ENCODE measurements at regions not wholly inside any gene's neighbourhood (a gene's known extent, or its start where the extent isn't known, plus 50 kb on each side); places are given as distances from the start of the nearest gene placed in this dataset.

GRCh38 chr3:869734-870133 lies 223.1 kb upstream of the CNTN6 start:
- H3K27ac ChIP-seq (ENCODE audit: low read depth, low read length) = no peak overlapping the region
- no peak overlapping the region for H3K27ac Mint-ChIP-seq
- H3K27me3 ChIP-seq (ENCODE audit: control insufficient read depth, insufficient read depth, low read length, poor library complexity, severe bottlenecking) = no peaks in the 10 kb centered on the region
- no peaks in the 10 kb centered on the region for H3K36me3 Mint-ChIP-seq (ENCODE audit: low read depth)
- peaks cover 10% of the 10 kb centered on the region for H3K27me3 Mint-ChIP-seq (ENCODE audit: insufficient read depth)
- H3K36me3 ChIP-seq (ENCODE audit: control insufficient read depth, insufficient read depth, low read length) = no peaks in the 10 kb centered on the region
- peaks cover 8% of the 10 kb centered on the region for H3K4me1 Mint-ChIP-seq
- H3K9ac ChIP-seq (ENCODE audit: extremely low read depth, low read length, poor library complexity, severe bottlenecking) = no peak overlapping the region
- no peaks in the 10 kb centered on the region for H3K9me3 Mint-ChIP-seq
- H3K9me3 ChIP-seq (ENCODE audit: control insufficient read depth, low read length) = peaks cover 61% of the 10 kb centered on the region
- WGBS, 2 experiments (ENCODE audit: insufficient coverage in 1 of 2, insufficient read length in 1 of 2) = 20 to 49% methylated on average over 1 to 2 of the region's 2 CpGs
- no peak overlapping the region for H3K4me3 Mint-ChIP-seq
- TF ChIP-seq CTCF (conservative IDR thresholded peaks at IDR 0.05) = no peak
- DNase-seq = no peak
- H3K4me3 ChIP-seq (ENCODE audit: low read length) = no peak overlapping the region
- no peaks in the 10 kb centered on the region for H3K4me1 ChIP-seq (ENCODE audit: control insufficient read depth, insufficient read depth, low read length)

DNA sequence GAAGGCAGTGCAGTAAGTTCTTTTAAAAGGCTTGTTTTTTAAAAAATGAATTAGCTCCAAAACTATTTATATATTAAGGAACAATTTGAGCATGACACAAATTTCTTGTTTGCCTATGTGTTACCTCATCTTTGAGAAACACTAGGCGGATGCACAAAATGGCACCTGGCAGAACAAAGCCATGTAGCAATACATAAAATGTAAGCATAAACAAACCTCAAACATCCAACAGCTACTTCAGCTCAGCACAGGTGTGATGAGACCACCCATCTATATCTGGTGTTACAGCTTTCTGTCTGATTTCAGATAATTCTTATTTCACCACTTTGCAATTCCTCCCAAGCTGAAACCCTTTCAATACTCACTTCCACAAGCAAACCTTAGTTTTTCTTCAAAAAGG lies 221.2 kb upstream of the CNTN6 start:
- H3K4me1 ChIP-seq (ENCODE audit: control insufficient read depth, insufficient read depth, low read length) = no peaks in the 10 kb centered on the region
- Mint-ChIP-seq H3K4me1 (peaks cover 3% of the 10 kb centered on the region), H3K27ac (no peak overlapping the region), H3K4me3 (no peak overlapping the region), H3K36me3 (ENCODE audit: low read depth) (no peaks in the 10 kb centered on the region), H3K27me3 (ENCODE audit: insufficient read depth) (peaks cover 12% of the 10 kb centered on the region), H3K9me3 (peaks cover 1% of the 10 kb centered on the region)
- 100% methylated on average over 1 of the region's 1 CpG; no CpG with 5 or more reads in 1 of the 2 experiments for WGBS, 2 experiments (ENCODE audit: insufficient coverage in 1 of 2, insufficient read length in 1 of 2)
- H3K9ac ChIP-seq (ENCODE audit: extremely low read depth, low read length, poor library complexity, severe bottlenecking) = no peak overlapping the region
- no peaks in the 10 kb centered on the region for H3K36me3 ChIP-seq (ENCODE audit: control insufficient read depth, insufficient read depth, low read length)
- no peak overlapping the region for H3K4me3 ChIP-seq (ENCODE audit: low read length)
- no peak for TF ChIP-seq CTCF (conservative IDR thresholded peaks at IDR 0.05)
- no peak overlapping the region for H3K27ac ChIP-seq (ENCODE audit: low read depth, low read length)
- no peak for DNase-seq
- H3K9me3 ChIP-seq (ENCODE audit: control insufficient read depth, low read length) = peaks cover 56% of the 10 kb centered on the region
- H3K27me3 ChIP-seq (ENCODE audit: control insufficient read depth, insufficient read depth, low read length, poor library complexity, severe bottlenecking) = no peaks in the 10 kb centered on the region

- Histone ChIP-seq H3K9ac (ENCODE audit: extremely low read depth, low read length, poor library complexity, severe bottlenecking) (no peak overlapping the region), H3K9me3 (ENCODE audit: control insufficient read depth, low read length) (peaks cover 67% of the 10 kb centered on the region), H3K27ac (ENCODE audit: low read depth, low read length) (no peak overlapping the region), H3K36me3 (ENCODE audit: control insufficient read depth, insufficient read depth, low read length) (no peaks in the 10 kb centered on the region), H3K4me1 (ENCODE audit: control insufficient read depth, insufficient read depth, low read length) (no peaks in the 10 kb centered on the region), H3K27me3 (ENCODE audit: control insufficient read depth, insufficient read depth, low read length, poor library complexity, severe bottlenecking) (no peaks in the 10 kb centered on the region), H3K4me3 (ENCODE audit: low read length) (no peak overlapping the region)
- Mint-ChIP-seq H3K27ac (no peak overlapping the region), H3K4me3 (no peak overlapping the region), H3K36me3 (ENCODE audit: low read depth) (no peaks in the 10 kb centered on the region), H3K27me3 (ENCODE audit: insufficient read depth) (peaks cover 15% of the 10 kb centered on the region), H3K9me3 (peaks cover 1% of the 10 kb centered on the region), H3K4me1 (peaks cover 24% of the 10 kb centered on the region)
- TF ChIP-seq CTCF (conservative IDR thresholded peaks at IDR 0.05) = no peak
- 92% methylated on average over 1 of the region's 1 CpG; no CpG with 5 or more reads in 1 of the 2 experiments for WGBS, 2 experiments (ENCODE audit: insufficient coverage in 1 of 2, insufficient read length in 1 of 2)
- DNase-seq = no peak
These were observed 215.8 kb upstream of the CNTN6 start for GRCh38 chr3:877001-877400.
